Thymus (tissue), 11 donors: ENCODE measurements at regions not wholly inside any gene's neighbourhood (a gene's known extent, or its start where the extent isn't known, plus 50 kb on each side); places are given as distances from the start of the nearest gene placed in this dataset.
A peak's percentile ranks its signal among the peaks of the same experiment; 100 is the strongest.

Experiments used
- DNase-seq, 9 donors: peaks; one replicate each; pipeline ENCODE4 v3.0.0-alpha.2; 2013; ENCODE audit warnings: low spot score in 9 of 9, low read depth in 6 of 9, missing footprints in 1 of 9
- H3K27ac ChIP-seq, 2 donors: one replicate each; pipeline ENCODE4 v1.5.1; 2013; ENCODE audit warnings: control low read depth in 1 of 2, low read depth in 1 of 2, low read length in 1 of 2, mild to moderate bottlenecking in 1 of 2, moderate library complexity in 1 of 2
- H3K27me3 ChIP-seq, 2 donors: one replicate each; pipeline ENCODE4 v1.5.1; 2013; ENCODE audit warnings: low read length in 1 of 2; ENCODE audit not compliant: control insufficient read depth in 2 of 2, insufficient read depth in 1 of 2
- H3K36me3 ChIP-seq, 2 donors: one replicate each; pipeline ENCODE4 v1.5.1; 2013; ENCODE audit warnings: low read length in 1 of 2, mild to moderate bottlenecking in 1 of 2, moderate library complexity in 1 of 2; ENCODE audit not compliant: control insufficient read depth in 2 of 2, insufficient read depth in 2 of 2
- H3K4me1 ChIP-seq, 2 donors: one replicate each; pipeline ENCODE4 v1.5.1; 2013; ENCODE audit warnings: low read length in 2 of 2; ENCODE audit not compliant: control insufficient read depth in 2 of 2, insufficient read depth in 2 of 2
- H3K4me3 ChIP-seq, 2 donors: one replicate each; pipeline ENCODE4 v1.5.1; 2013; ENCODE audit warnings: low read length in 2 of 2, control low read depth in 1 of 2, mild to moderate bottlenecking in 1 of 2
- H3K9me3 ChIP-seq, 2 donors: one replicate each; pipeline ENCODE4 v1.5.1; 2013; ENCODE audit warnings: low read length in 1 of 2, mild to moderate bottlenecking in 1 of 2; ENCODE audit not compliant: control insufficient read depth in 2 of 2, insufficient read depth in 1 of 2
- WGBS: extraction: QIAGEN DNeasy Blood & Tissue Kit; methylation state at CpG from one replicate; pipeline ENCODE4 v1.1.7; 2013; 5-methylcytosine and 5-hydroxymethylcytosine counted together
- donor health status: healthy.

- Histone ChIP-seq H3K36me3 (no peaks in the 10 kb centered on the region), H3K27me3 (peaks cover 0 to 3% of the 10 kb centered on the region in 2 donors), H3K4me1 (no peaks in the 10 kb centered on the region), H3K27ac (no peak overlapping the region), H3K9me3 (no peaks in the 10 kb centered on the region), H3K4me3 (no peak overlapping the region)
- 93% methylated on average over 13 of the region's 13 CpGs for WGBS
- no peak for DNase-seq
Measured at GRCh38 chr1:232428786-232429530, 201.0 kb downstream of the SIPA1L2 start.

GRCh38 chr1:232428036-232428645 is 201.8 kb downstream of the SIPA1L2 start:
- H3K36me3 ChIP-seq, result no peaks in the 10 kb centered on the region
- 57% methylated on average over 3 of the region's 3 CpGs for WGBS
- peak in 1 of 9 donors; percentile 25 for DNase-seq
- no peak overlapping the region for H3K27ac ChIP-seq
- H3K9me3 ChIP-seq, result no peaks in the 10 kb centered on the region
- no peaks in the 10 kb centered on the region for H3K4me1 ChIP-seq
- peaks cover 0 to 3% of the 10 kb centered on the region in 2 donors for H3K27me3 ChIP-seq
- no peak overlapping the region for H3K4me3 ChIP-seq

DNA sequence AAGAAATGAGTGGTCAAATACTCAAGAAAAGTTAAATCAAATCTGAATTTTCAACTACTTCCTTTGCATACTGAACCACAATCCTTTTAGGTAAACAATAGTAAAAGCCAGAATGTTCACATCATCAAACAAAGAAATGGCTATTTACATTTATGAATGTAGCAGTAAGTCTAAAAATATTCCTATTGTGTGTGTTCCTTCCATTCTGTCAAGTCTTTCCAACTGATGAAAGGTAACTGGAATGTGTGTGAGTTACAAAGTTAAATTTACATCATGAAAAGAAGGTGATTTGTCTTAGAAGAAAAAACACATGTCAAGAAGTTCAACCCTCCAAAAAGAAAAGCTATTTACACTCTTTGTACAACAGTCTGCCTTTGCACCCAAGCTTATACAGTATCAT is 203.1 kb downstream of the SIPA1L2 start:
- Histone ChIP-seq H3K4me3 (no peak overlapping the region), H3K4me1 (peaks cover 1 to 2% of the 10 kb centered on the region in 2 donors), H3K27ac (no peak overlapping the region), H3K9me3 (no peaks in the 10 kb centered on the region), H3K27me3 (peaks cover 0 to 3% of the 10 kb centered on the region in 2 donors), H3K36me3 (no peaks in the 10 kb centered on the region)
- no peak for DNase-seq

DNA sequence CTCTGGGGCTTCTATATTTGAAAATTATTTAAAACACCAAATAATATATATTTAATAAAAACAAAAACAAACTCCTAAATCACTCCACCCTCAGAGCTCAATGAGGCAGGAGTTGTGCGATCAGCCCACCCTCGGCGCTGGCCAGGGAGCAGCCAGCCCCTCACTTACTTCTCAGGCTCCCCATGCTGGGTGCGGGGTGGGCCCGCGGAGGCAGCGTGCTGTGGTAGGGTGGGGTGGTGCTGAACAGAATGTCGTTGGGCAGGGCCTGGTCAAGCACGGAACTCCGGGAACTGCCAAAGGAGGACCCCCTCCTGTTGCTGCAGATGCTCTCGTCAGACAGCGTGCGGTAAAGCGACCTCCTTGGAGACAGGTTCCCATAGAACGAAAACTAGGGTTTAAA is 204.5 kb downstream of the SIPA1L2 start:
- Histone ChIP-seq H3K27me3 (peaks cover 0 to 3% of the 10 kb centered on the region in 2 donors), H3K27ac (no peak overlapping the region), H3K9me3 (no peaks in the 10 kb centered on the region), H3K36me3 (no peaks in the 10 kb centered on the region), H3K4me3 (no peak overlapping the region), H3K4me1 (peaks cover 2 to 11% of the 10 kb centered on the region in 2 donors)
- DNase-seq, result no peak
- 96% methylated on average over 15 of the region's 15 CpGs for WGBS

GRCh38 chr1:232423591-232423990 is 206.3 kb downstream of the SIPA1L2 start:
- no peaks in the 10 kb centered on the region for H3K36me3 ChIP-seq
- 98% methylated on average over 3 of the region's 3 CpGs for WGBS
- DNase-seq, result no peak
- H3K4me3 ChIP-seq, result no peak overlapping the region
- peaks cover 0 to 3% of the 10 kb centered on the region in 2 donors for H3K27me3 ChIP-seq
- H3K4me1 ChIP-seq, result peaks cover 2 to 11% of the 10 kb centered on the region in 2 donors
- no peaks in the 10 kb centered on the region for H3K9me3 ChIP-seq
- H3K27ac ChIP-seq, result no peak overlapping the region

DNA sequence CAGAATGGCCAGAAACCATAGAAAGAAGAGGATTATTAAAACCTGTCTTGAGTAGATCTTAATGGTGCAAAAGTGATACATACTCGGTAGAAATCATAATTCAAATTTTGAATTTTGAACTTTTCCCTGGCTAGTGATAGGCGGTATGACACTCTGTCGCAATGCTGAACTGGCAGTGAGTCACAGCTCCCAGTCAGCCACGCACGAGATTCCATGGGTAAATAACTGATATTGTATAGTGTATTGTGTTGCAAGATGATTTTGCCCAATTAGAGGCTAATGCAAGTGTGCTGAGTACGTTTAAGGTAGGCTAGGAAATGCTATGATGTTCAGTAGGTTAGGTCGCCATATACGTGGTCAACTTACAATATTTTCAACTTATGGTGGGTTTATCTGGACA is 207.0 kb downstream of the SIPA1L2 start:
- H3K27ac ChIP-seq, result no peak overlapping the region

GRCh38 chr1:232422098-232422497 is 207.8 kb downstream of the SIPA1L2 start:
- Histone ChIP-seq H3K27ac (no peak overlapping the region), H3K36me3 (no peaks in the 10 kb centered on the region), H3K9me3 (no peaks in the 10 kb centered on the region), H3K4me1 (peaks cover 2 to 11% of the 10 kb centered on the region in 2 donors), H3K27me3 (peaks cover 0 to 8% of the 10 kb centered on the region in 2 donors), H3K4me3 (no peak overlapping the region)
- DNase-seq, result peak in 2 of 9 donors; percentile 4 to 46

More for the DNA sequence above, 207.0 kb downstream of the SIPA1L2 start:
- 97% methylated on average over 8 of the region's 8 CpGs for WGBS
- DNase-seq, result no peak
- Histone ChIP-seq H3K36me3 (no peaks in the 10 kb centered on the region), H3K4me3 (no peak overlapping the region), H3K4me1 (peaks cover 2 to 11% of the 10 kb centered on the region in 2 donors), H3K9me3 (no peaks in the 10 kb centered on the region), H3K27me3 (peaks cover 0 to 5% of the 10 kb centered on the region in 2 donors)

- H3K9me3 ChIP-seq, result no peaks in the 10 kb centered on the region
- DNase-seq, result peak in 6 of 9 donors; percentile 11 to 61 (median 26)
- H3K4me1 ChIP-seq, result peaks cover 2 to 11% of the 10 kb centered on the region in 2 donors
- H3K27ac ChIP-seq, result no peak overlapping the region
- H3K4me3 ChIP-seq, result no peak overlapping the region
- 49% methylated on average over 9 of the region's 9 CpGs for WGBS
- H3K36me3 ChIP-seq, result no peaks in the 10 kb centered on the region
- peaks cover 0 to 8% of the 10 kb centered on the region in 2 donors for H3K27me3 ChIP-seq
Measured at GRCh38 chr1:232421143-232421796, 208.7 kb downstream of the SIPA1L2 start.

GRCh38 chr1:232417636-232418248 is 212.2 kb downstream of the SIPA1L2 start:
- Histone ChIP-seq H3K27ac (no peak overlapping the region), H3K36me3 (no peaks in the 10 kb centered on the region), H3K27me3 (peaks cover 0 to 4% of the 10 kb centered on the region in 2 donors), H3K9me3 (no peaks in the 10 kb centered on the region), H3K4me3 (no peak overlapping the region), H3K4me1 (peaks cover 2 to 13% of the 10 kb centered on the region in 2 donors)
- DNase-seq, result no peak
- 96% methylated on average over 10 of the region's 10 CpGs for WGBS
